Stimulated activated CD4-positive, alpha-beta T cell treated with anti-CD3 and anti-CD28 coated beads, TNF-alpha, amount 100 ng/mL, for 48 hours (primary cell): ENCODE measurements at regions not wholly inside any gene's neighbourhood (a gene's known extent, or its start where the extent isn't known, plus 50 kb on each side); places are given as distances from the start of the nearest gene placed in this dataset.
A peak's percentile ranks its signal among the peaks of the same experiment; 100 is the strongest.
"Not testable (repeated sequence)": the region's sequence is repeated elsewhere in the genome, so short reads cannot be mapped to it uniquely, and the experiment has no call there.

Source experiments
- DNase-seq, 3 donors: peaks; one replicate each; pipeline ENCODE4 v3.0.0-alpha.2; 2020; ENCODE audit warnings: low read depth in 3 of 3

DNA sequence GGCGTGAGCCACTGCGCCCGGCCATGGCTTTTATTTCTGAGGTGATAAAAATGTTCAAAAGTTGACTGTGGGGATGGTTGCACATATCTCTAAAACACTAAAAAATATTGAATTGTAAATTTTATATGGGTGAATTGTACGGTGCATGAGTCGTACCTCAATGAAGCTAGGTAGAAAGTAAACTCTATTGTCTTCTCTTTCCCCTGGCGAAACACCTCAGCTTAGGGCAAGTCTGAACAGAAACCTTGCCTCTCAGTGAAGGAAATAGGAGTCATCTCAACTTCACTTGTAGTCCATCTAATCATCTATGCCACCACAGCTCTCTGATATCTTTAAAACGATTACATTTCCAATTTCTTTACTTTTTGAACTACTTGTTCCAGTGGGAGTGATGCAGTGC is 309.6 kb downstream of the SPATA31A1 start:
- DNase-seq = not testable (repeated sequence)

DNA sequence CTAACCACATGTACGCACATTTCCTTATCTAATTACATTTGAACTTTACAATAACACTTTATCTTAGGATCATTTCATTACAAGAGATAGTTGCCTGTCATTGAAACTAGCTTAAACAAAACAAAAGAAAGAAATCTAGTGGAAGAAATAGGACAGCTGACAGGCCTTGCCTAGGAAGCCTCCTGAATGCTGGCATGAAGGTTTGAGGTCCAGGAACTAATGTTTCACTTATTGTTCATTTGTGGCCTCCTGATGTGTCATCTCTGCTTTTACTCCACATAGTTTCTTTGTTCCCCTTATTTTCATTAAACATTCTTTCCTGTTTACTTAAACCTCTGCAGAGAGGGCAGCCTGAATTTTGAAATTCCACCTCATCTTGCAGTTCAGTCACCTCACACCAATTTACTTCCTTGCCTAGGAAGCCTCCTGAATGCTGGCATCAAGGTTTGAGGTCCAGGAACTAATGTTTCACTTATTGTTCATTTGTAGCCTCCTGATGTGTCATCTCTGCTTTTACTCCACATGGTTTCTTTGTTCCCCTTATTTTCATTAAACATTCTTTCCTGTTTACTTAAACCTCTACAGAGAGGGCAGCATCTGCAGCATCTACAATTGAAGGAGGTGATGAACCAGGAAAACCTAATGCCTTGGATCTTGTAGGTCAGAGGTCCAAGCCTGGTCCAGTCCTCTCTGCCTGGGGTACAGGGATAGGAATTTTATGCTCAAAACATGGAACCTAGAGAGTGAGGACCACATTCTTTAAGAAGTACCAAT is 319.2 kb downstream of the SPATA31A1 start:
- DNase-seq = not testable (repeated sequence)

DNA sequence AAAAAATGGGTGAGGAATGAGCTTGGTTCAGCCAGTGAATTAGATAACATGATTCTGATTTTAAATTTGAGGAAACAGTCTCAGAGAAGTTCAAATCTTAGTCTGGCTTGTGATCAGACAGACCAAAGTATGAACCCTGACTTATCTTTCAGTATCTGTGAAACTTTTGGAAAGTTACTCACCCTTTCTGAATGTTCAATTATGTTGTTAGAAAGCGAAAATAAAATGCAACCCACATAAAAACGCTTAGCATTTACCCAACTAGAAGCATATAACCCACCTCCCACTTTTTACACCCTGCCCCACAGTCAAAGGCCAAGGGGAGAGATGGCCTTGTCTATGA is 319.7 kb downstream of the SPATA31A1 start:
- DNase-seq = not testable (repeated sequence)

DNA sequence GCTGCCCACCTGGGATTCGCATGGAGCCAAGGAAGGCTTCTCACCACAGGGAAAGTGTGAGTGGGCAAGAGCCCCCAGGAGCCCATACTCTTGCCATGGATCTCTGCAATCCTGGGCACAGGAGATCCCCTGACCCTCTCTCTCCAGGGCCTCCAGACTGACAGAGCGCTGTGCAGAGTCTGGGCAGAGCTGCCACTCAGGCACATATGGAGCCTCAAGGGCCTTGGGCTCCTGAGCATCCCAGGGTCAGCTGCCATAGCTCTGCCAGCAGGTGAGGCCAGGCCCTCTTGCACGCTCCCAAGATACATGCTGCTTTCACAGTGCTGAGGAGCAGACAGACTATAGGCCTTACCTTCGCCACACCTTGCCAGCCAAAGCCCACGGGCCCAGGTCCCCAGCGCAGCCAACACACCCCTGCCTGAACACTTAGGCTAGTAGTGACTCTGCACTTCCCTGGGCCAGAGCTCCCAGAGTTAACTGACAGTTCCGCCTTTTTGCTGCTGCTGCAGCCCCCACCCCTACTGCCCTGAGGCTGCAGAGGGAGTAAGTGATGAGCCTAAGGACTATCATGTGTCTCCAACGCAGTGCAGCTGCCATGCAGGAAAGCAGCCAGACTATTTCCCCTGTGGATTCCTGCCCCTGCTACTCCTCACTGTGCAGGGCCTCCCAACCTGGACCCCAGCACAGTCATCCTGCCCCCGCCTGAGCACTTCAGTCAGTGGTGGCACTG is 323.2 kb downstream of the SPATA31A1 start:
- not testable (repeated sequence) for DNase-seq

DNA sequence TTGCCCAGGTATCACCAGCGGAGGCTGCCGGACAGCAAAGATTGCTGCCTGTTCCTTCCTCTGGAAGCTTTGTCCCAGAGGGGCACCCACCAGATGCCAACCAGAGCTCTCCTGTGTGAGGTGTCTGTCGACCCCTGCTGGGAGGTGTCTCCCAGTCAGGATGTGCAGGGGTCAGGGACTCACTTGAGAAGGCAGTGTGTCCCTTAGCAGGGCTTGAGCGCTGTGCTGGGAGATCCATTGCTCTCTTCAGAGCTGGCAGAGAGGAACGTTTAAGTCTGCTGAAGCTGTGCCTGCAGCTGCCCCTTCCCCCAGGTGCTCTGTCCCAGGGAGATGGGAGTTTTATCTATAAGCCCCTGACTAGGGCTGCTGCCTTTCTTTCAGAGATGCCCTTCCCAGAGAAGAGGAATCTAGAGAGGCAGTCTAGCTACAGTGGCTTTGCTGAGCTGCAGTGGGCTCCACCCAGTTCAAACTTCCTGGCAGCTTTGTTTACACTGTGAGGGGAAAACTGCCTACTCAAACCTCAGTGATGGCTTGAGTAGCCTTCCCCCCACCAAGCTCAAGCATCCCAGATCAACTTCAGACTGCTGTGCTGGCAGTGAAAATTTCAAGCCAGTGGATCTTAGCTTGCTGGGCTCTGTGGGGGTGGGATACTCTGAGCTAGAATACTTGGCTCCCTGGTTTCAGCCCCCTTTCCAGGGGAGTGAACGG is 325.4 kb downstream of the SPATA31A1 start:
- not testable (repeated sequence) for DNase-seq

DNA sequence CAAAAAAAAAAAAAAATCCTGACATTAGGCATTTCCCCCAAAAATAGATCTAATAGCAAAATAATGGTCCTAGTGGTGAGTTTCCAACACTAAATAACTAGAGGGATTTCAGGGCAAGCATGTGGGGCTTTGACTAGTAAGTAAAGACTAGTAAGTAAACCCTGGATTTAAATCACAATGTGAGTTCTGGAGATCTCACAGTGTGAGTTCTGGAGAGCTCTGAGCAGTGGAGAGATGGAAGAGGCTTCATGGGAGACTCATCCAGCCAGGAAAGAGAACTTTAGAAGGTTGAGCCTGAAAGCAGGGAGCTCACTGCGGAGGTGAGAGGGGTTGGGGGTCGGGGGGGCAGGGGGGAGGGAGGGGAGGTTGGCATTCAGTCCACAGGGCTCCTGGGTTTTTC is 373.4 kb downstream of the SPATA31A1 start:
- DNase-seq = not testable (repeated sequence)

DNA sequence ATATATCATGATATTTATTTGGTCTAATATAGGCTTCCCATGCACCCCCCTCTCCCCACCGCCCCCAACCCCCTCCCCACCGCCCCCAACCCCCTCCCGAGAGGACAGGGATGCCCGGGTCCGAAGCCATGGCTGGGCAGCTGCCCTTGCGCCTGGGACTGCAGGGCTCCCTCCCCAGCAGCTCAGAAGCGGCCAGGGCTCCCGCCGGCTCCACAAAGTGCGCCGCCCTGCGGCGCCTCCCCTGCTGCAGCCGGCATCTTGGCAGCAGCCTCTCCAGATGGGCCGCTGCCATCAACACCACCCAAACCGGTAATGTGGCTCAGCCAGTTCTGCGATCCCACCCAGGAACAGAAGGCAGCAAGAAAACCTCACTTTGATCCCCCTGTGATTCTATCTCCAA is 389.4 kb downstream of the SPATA31A1 start:
- DNase-seq = not testable (repeated sequence)

DNA sequence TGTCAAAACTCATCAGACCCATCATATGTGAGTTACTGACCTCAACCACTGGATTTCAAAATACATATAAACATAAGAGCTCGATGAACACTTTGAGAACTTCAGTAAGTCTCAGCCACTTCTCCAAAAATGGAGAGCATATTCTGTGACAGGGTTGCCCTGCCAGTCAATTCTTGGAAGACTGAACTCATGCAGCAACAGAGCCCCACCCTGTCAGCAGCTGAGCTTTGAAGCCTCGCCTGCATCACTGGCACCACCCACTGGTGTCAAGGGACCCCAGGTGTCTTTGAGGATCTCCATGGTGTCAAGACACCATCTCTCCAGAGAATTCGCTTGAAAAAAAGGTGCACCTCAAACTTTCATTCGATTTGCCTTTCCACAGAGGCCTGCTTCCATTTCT is 420.1 kb downstream of the SPATA31A1 start:
- not testable (repeated sequence) for DNase-seq

DNA sequence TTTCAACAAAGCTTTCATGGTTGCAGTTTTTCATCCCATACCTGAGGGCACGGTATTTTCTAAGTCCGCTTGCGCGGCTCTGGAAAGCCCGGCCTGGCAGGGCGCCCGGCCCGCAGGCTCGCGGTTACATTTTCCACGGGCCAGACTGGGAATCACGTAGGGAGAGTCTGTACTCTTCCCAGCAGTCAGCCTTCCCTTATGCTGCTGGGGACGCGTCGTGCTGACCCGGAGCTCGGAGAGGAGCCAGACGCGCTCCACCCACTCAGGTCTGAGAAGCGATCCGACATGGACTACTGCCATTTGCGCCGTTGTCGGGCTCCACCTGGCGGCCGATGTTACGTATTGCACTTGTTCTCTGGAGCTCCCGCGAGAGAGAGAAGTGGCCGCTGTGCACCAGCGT is 435.9 kb downstream of the SPATA31A1 start:
- not testable (repeated sequence) for DNase-seq

DNA sequence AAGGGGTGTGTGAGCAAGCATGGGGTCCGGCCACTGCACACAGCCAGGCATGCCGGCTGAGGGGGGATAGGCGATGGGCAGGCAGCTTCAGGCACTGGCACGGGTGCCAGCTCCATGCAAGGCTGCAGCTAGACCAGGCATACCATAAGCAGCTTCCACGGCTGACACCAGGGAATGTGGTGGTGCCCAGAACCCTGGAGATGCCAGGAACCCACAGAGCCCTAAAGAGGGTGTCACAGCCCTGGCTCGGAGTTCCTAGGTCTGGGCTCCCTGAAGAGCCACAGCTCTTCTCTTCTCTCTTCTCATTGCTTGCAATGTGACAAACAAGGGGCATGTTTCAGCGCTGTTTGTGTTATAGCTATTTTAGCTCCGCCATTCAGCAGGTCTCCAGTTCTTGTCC is 442.5 kb downstream of the SPATA31A1 start:
- DNase-seq = not testable (repeated sequence)

DNA sequence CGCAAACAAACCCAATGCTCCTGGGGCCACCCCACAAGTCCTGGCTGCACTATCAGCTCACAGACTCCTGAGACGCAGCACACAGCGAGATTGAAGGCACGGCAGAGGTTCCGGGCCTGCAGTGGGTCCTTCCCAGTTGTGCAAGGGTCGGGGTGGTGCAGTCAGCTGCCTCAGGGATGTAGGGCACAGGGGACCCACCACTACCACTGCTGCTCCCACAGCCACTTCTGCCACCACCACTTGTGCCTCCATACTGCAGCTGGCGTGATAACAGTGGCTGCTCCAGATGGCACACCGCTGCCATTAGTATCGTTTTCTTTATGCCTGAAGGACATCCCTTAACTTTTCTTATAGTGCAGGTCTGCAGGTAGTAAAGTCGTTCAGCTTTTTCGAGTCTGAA is 443.8 kb downstream of the SPATA31A1 start:
- DNase-seq = not testable (repeated sequence)

DNA sequence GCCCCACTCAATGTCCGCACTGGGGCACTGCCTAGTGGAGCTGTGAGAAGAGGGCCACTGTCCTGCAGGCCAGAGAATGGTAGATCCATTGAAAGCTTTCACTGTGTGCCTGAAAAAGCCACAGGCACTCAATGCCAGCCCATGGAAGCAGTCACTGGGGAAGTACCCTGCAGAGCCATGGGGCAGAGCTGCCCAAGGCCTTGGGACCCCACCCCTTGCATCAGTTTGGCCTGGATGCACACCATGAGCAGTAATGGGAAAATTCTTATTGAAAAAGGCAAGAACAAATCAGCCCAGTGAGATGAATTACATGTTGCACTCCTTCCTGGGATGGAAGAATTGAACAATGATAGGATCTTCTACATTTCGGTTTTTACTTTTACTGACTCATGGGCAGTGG is 447.1 kb downstream of the SPATA31A1 start:
- not testable (repeated sequence) for DNase-seq

DNA sequence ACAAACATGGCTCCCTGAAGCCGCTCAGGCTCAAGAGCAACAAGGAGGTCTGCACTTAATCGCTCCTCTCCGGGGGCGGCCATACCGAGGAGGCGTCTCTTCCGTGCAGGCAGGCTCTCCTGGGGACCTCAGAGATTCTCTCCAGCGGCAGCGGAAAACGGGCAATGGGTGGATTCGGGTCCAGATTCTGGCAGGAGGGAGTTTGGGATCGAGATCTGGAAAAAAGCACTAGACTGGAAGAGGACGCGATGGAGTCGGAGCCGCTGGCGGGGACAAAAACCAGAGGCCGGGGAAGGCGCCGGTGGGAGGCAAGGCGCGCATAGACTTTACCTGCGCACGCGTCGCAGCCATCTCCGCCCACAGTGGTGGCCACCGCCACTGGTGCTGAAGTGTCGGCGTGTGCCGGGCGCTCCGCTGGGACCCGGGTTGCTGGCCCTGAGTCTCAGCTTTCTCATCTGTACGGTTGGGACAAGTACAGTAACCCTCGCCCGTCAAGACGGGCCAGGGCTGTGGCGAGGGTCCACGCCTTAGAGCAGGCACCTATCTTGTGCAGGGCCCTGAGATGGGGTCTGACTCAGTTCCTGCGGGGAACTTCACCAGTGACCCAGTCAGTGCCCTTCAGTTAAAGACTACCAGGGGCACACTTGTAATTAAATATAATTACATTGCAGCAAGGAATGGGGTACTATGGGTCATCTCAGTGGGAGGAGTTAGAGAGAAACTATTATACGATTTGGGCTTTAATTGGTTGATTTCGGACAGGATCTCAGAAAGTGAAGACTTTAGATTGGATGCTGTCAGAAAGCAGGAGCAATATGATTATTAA is 454.1 kb downstream of the SPATA31A1 start:
- peak; percentile 10 to 40 (median 24) for DNase-seq

DNA sequence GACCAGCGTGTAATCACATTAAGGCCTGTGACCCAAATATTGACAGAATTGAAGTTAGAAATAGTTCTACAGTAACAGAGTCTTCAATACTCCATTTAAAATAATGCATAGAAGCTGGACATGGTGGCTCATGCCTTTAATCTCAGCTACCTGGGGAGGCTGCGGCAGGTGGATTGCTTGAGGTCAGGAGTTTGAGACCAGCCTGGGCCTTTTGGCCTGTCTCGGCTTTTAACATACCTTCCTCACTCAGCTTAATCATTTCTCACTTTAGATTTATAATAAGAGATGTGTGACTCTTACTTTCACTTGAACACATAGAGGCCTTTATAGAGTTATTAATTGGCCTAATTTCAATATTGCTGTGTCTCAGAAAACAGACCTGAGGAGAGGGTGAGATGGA is 454.9 kb downstream of the SPATA31A1 start:
- DNase-seq = not testable (repeated sequence)

DNA sequence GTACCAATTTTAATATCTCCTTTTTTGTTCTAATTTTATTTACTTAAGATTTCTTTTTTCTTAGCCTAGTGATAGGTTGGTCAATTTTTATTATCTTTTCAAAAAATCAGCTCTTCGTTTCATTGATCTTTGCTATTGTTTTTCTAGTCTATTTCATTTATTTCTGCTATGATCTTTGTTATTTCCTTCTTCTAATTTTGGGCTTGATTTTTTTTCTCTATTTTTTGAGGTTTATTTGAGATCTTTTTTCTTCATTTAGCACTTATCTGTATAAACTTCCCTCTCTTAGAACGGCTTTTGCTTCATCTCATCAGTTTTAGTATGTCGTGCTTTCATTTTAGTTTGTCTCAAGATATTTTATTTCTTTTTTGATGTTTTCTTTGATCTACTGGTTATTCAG is 456.1 kb downstream of the SPATA31A1 start:
- not testable (repeated sequence) for DNase-seq

DNA sequence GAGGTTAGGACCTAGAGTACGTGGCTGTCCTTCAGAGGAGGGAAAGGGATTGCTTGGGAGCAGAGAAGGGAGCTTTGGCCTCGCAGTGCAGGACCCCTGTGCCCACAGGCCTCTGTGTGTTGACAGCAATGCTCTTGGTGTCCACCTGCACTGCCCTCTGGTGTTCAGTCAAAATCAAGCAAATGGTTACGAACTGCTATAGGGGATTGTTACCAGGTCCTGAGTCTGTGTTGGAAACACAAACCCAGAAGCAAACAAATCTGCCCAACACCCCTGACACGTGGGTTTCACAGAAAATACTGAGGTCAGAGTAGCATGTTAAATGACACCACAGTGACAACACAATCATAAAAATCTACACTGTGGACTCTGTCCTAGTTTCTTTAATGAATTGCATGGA is 473.0 kb downstream of the SPATA31A1 start:
- not testable (repeated sequence) for DNase-seq
